ENCODE measurements at regions not wholly inside any gene's neighbourhood (a gene's known extent, or its start where the extent isn't known, plus 50 kb on each side); places are given as distances from the start of the nearest gene placed in this dataset.

DNA sequence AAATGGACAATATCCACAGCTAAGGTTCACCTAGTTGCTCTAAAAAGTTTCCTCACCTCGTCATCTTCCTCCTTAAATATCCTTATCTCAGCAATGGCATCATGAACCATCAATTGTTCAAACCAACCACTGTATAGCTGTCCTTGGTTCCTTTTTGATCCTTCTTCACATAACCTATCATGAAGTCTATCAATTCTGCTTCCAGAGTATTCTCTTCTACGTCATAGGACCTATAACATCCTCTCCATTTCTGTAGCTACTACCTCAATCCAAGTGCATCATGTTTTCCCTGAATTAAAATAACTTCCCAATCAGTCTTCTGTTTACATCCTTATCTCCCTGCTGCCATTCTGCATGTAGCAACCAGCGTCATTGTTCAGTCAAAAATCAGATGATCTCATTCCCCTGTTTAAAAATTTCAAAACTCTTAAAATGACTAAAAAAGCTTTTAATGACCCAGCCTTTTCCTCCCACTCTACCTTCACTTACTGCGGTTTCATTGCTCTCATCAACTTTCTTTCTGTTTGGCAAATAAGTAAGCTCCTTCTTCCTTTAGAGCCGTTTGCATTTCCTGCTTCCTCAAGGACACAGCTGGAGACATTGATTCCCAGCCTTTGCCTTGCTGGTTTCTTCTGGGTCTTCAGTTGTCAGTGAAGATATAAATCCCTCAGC lies 223.9 kb upstream of the MIR17HG start:
- DNase-seq (ENCODE audit: low read depth) = no peak

DNA sequence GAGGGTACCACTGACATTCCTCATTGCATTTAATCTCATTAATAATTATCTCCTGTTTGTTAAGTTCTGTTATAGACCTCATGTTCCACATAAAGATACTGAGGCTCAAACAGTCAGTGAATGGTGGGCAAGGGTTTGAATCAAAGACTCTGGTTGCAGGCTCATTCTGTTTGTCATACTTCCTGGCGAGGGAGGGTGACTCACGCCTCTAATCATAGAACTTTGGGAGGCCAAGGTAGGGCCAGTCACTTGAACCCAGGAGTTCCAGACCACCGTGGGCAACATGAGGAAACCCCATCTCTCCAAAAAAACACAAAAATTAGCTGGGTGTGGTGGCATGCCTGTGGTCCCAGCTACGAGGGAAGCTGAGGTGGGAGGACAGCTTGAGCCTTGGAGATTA lies 220.7 kb upstream of the MIR17HG start:
- no peak for DNase-seq (ENCODE audit: low read depth)

DNA sequence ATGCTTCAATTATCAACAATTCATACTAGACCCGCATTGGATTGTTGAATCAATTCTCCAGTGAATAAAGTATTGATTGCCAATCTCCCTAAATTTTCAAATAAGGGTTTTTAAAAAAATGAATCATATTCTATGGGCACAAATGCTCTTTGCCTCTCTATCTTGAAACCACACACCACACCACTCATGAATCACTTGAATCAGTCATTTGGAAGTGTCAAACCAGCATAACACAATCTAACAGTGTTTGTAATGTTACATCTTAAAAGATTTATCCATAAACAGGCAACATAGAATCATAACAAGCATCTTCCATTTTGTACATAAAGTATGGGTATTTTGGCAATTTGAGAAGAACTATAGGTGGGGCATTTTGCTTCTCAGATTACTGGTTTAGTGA lies 219.5 kb upstream of the MIR17HG start:
- no peak for DNase-seq (ENCODE audit: low read depth)

GRCh38 chr13:91132381-91132780 lies 215.1 kb upstream of the MIR17HG start:
- no peak for DNase-seq (ENCODE audit: low read depth)

DNA sequence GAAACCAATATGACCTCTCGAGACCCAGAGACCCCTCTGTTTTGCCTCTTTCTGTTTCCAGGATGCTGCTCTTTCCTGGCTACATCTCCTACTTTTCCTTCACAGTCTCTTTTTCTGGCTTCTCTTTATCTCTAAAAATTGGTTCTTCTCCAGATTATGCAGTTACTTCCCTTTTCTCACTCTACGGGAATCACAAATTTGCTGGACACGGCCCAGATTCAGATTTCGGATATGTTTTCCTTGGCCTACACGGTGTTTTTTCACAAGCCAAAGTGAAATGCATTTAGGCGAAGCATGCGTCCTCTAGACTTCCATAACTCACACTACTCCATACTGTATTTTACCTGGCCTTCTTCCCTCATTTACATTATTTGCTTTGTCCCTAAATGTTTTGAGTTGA lies 214.7 kb upstream of the MIR17HG start:
- DNase-seq (ENCODE audit: low read depth) = peak; percentile 54

- DNase-seq (ENCODE audit: low read depth) = no peak
Observed at GRCh38 chr13:91133941-91134802, 213.3 kb upstream of the MIR17HG start.

- DNase-seq (ENCODE audit: low read depth) = no peak
Observed at GRCh38 chr13:91134803-91135184, 212.7 kb upstream of the MIR17HG start.

GRCh38 chr13:91135376-91135775 lies 212.1 kb upstream of the MIR17HG start:
- DNase-seq (ENCODE audit: low read depth) = no peak

DNA sequence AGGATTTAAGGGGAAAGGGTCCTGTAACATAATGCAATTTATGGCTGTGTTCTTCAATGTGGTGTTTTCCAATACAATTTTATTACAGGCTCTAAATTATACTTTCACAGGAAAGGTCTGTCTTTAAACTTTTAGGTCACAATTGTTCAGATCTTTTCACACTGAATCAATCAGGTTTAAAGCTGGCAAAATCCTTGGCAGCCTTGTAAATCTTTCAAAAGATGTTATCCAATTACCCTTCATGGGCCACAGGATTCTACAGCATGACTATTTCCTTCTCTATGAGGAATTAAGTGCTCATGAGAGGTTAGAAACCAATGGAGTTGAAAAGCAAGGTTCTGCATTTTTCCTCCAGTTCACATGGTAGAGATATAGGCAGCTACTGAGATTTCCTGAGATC lies 211.5 kb upstream of the MIR17HG start:
- DNase-seq (ENCODE audit: low read depth) = no peak

DNA sequence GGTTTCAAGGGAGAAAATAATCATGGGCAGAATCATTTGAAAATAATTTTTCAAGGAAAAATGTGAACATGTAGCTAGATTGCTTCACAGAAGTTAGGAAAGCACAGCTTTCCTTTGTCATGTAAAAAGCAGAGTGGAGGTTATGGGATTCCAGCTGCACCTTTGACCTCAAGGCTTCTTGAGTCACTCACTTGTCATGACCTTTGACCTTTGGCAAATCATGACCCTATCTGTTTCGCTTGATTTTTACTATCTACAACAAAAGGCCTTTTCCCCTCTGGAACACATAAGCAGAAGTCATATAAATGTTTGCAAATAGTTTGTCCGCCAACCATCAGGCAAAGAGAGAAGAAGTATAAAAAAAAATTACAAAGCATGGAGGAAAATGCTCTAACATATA lies 210.7 kb upstream of the MIR17HG start:
- DNase-seq (ENCODE audit: low read depth) = no peak

- no peak for DNase-seq (ENCODE audit: low read depth)
Observed at GRCh38 chr13:91139232-91139631, 208.3 kb upstream of the MIR17HG start.

- DNase-seq (ENCODE audit: low read depth) = no peak
Observed at GRCh38 chr13:91141543-91142061, 205.9 kb upstream of the MIR17HG start.

- no peak for DNase-seq (ENCODE audit: low read depth)
Observed at GRCh38 chr13:91142572-91142971, 204.9 kb upstream of the MIR17HG start.

DNA sequence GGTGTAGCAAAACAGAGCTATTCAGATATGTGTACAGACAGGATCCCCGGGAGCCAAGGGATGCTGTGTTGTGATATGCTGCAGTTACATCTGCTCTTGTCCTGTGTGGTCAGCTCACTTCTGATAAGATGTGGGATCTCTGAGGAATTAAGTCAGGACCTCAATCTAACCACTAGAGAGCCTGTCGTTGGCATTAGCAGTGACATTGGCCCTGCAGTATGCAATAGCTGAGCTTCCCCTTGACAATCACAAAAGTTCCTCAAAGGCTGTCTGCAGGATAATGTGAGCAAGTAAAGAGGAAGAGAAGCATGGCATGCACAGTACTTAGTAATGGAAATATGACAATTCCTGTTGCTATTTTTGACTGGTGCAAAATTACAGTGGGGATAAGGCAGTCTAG lies 203.4 kb upstream of the MIR17HG start:
- DNase-seq (ENCODE audit: low read depth) = no peak

DNA sequence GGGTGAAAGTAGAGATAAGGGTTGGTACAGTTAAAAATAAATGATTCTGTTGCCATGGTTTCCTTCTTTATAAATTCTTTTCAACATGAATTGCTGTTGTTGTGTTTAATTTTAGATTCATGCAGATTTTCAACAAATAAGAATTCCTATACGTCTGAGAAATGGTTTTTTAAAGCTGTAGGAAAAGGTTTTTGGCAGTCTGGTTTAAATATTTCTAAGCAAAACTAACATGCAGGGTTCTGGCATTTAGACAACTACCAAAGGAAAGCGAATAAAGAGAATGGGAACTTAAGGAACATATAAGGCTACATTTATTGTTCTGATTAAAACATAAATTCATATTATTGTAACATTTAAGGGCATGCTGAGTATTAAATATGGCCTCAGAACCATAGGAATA lies 203.0 kb upstream of the MIR17HG start:
- no peak for DNase-seq (ENCODE audit: low read depth)

DNA sequence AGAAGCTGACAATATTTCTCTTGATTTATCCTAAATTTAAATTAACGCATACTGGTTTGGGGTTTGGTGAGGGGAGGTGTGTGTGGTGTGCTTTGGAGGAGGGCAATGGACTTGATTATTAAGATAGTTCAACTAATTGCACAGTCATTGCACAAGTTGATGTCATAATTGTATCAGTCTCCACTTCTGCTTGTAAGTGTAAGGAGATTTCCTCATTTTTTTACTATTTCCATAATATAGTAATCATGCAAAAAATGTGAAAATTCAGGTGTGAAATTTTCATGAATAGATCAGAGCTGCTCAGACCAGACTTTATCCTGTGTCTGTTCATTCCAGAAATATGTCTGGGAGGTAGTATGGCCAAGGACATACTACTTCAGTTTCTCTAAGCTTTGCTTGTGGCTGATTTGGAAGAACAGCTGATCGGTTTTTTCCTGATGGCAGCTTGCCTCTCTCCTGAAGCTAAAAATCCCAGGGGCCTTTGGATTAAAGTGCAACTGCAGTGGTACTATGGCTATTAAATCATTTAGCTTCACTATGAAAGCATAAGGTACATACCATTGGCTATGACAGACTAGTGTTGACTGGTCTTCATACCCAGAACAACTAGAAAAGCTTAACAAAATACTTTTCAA lies 201.8 kb upstream of the MIR17HG start:
- no peak for DNase-seq (ENCODE audit: low read depth)

GRCh38 chr13:91146601-91147000 lies 200.9 kb upstream of the MIR17HG start:
- DNase-seq (ENCODE audit: low read depth) = no peak

GRCh38 chr13:91148098-91148497 lies 199.4 kb upstream of the MIR17HG start:
- DNase-seq (ENCODE audit: low read depth) = no peak

DNA sequence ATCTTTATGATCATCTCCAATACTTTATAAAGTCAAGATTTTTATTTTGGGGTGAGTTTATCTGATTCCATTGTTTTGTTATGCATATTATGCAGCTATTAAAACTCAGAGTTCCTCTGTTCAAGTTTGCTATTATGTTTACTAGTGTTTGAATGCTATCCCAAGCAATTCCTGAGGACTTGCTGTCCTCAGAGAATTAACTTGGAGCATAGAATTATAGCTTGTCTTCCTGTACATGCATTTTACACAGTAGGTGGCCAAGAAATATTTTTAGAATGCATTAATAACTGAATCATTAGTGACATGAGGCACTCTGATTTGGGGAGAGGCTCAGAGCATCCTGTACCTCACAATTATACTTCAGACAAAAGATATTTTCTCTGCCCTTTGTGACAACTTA lies 195.6 kb upstream of the MIR17HG start:
- no peak for DNase-seq (ENCODE audit: low read depth)

DNA sequence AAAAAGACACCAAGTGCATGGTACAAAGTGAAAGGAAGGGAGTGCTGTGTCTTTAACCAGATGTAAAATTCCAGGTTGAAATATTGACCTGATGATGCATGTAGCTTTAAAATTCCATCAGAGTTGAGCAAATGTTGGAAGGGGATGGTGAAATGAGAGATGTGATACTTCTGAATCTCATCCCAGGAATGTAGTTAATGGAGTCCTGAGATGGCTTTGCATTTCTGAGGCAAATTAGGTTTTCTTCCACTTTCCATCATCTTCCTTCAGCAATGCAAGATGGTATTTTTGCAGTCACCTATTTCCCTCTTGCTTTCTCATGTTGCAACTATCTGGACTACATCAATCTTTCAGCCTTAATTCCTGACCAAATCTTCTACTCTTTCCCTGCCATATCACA lies 194.1 kb upstream of the MIR17HG start:
- no peak for DNase-seq (ENCODE audit: low read depth)

- no peak for DNase-seq (ENCODE audit: low read depth)
Observed at GRCh38 chr13:91154558-91155353, 192.7 kb upstream of the MIR17HG start.

Measured in forelimb muscle (tissue), 1 donor.